Mucosa of rectum (tissue), 2 donors: ENCODE measurements at regions not wholly inside any gene's neighbourhood (a gene's known extent, or its start where the extent isn't known, plus 50 kb on each side); places are given as distances from the start of the nearest gene placed in this dataset.

ENCODE experiments used
- H3K27ac ChIP-seq, 2 donors: one replicate each; pipeline ENCODE4 v1.7.0; 2013; ENCODE audit warnings: inconsistent platforms in 2 of 2, low read depth in 2 of 2, low read length in 2 of 2
- H3K27me3 ChIP-seq, 2 donors: one replicate each; pipeline ENCODE4 v1.7.0; 2013; ENCODE audit warnings: low read length in 2 of 2; ENCODE audit not compliant: control insufficient read depth in 2 of 2, insufficient read depth in 2 of 2
- H3K36me3 ChIP-seq, 2 donors: one replicate each; pipeline ENCODE4 v1.7.0; 2013; ENCODE audit warnings: low read length in 2 of 2; ENCODE audit not compliant: control insufficient read depth in 2 of 2, insufficient read depth in 2 of 2
- H3K4me1 ChIP-seq, 2 donors: one replicate each; pipeline ENCODE4 v1.7.0; 2013; ENCODE audit warnings: low read length in 2 of 2, mild to moderate bottlenecking in 1 of 2; ENCODE audit not compliant: control insufficient read depth in 2 of 2, insufficient read depth in 2 of 2
- H3K4me3 ChIP-seq, 2 donors: one replicate each; pipeline ENCODE4 v1.7.0; 2013; ENCODE audit warnings: low read length in 2 of 2
- H3K9ac ChIP-seq, 2 donors: one replicate each; pipeline ENCODE4 v1.7.0; 2013; ENCODE audit warnings: low read length in 2 of 2, low read depth in 1 of 2, mild to moderate bottlenecking in 1 of 2
- H3K9me3 ChIP-seq, 2 donors: one replicate each; pipeline ENCODE4 v1.7.0; 2013; ENCODE audit warnings: low read length in 2 of 2; ENCODE audit not compliant: control insufficient read depth in 2 of 2
- donor health status: healthy.
- donor health status: Normal muscosa, but diverticular disease.

GRCh38 chr15:45428491-45428890 is 50.1 kb upstream of the GATM start:
- Histone ChIP-seq H3K4me1 (peaks cover 13 to 26% of the 10 kb centered on the region in 2 donors), H3K36me3 (peaks cover 3 to 13% of the 10 kb centered on the region in 2 donors), H3K9ac (no peak overlapping the region), H3K27me3 (no peaks in the 10 kb centered on the region), H3K9me3 (no peaks in the 10 kb centered on the region), H3K4me3 (peak overlapping the region in 1 of 2 donors; percentile 15), H3K27ac (peak overlapping the region; percentile 25 to 68)
